ENCODE measurements at regions not wholly inside any gene's neighbourhood (a gene's known extent, or its start where the extent isn't known, plus 50 kb on each side); places are given as distances from the start of the nearest gene placed in this dataset.

DNA sequence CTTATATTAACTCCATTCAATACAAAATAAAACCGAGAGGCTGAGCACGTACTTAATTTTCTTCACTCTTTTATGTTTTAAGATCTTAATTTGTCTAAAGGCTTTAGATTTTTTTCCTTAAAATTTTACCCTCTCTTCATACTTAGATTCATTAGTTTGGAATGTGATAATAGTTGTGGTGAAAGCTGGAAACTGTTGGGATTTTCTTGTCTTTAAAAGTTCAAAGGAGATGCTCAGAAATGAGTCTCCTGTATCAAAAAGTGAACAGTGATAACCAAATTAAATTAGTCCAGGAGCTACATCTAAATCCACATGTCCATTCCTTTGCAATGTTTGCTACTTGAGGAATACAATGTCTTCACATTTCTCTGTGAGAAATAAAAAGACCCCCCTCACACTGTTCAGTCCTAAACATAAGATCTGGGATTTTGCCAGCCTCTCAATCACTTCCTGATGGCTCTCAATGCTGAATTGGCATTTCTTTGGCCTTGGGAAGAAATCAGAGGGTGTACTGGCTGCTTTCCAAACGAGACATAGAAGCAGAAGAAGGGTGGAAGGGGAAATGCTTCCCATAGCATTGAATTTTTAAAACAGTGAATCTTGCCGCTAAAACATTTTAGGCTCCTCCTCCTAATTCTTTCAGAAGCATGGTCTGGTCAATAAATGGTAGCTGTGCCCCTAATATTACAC lies 245.0 kb downstream of the SHOX2 start:
- Histone ChIP-seq H3K9me3 (ENCODE audit: control insufficient read depth, low read length) (no peaks in the 10 kb centered on the region), H3K4me2 (ENCODE audit: low read length, poor library complexity, severe bottlenecking) (no peak overlapping the region), H3K23ac (ENCODE audit: low read length in 2 of 2) (no peak overlapping the region), H3K4ac (ENCODE audit: low read depth in 1 of 2, low read length in 2 of 2) (no peak overlapping the region), H3K4me1 (ENCODE audit: control insufficient read depth, insufficient read depth, low read depth, low read length) (no peaks in the 10 kb centered on the region), H3K9ac (ENCODE audit: low read length) (no peak overlapping the region), H3K18ac (ENCODE audit: low read depth in 1 of 2, low read length in 2 of 2) (no peak overlapping the region), H3K79me1 (replicated peaks; ENCODE audit: low read length, poor library complexity, severe bottlenecking) (no peaks in the 10 kb centered on the region), H2AFZ (ENCODE audit: low read depth, low read length) (no peak overlapping the region), H4K8ac (ENCODE audit: low read length) (no peak overlapping the region), H3K36me3 (ENCODE audit: control insufficient read depth in 1 of 2, insufficient read depth in 2 of 2, low read depth in 1 of 2, low read length in 2 of 2) (no peaks in the 10 kb centered on the region), H2BK120ac (ENCODE audit: low read depth, low read length) (no peak overlapping the region), H4K91ac (ENCODE audit: low read length) (no peak overlapping the region), H3K27ac (ENCODE audit: low read length, poor library complexity, severe bottlenecking) (no peak overlapping the region), H2AK5ac (ENCODE audit: low read length, severe bottlenecking) (no peak overlapping the region), H2BK5ac (ENCODE audit: low read depth, low read length, poor library complexity, severe bottlenecking) (no peak overlapping the region), H3K4me3 (ENCODE audit: insufficient read depth in 1 of 2, low read depth in 1 of 2, low read length in 2 of 2) (no peak overlapping the region), H2BK12ac (ENCODE audit: low read length in 2 of 2) (no peak overlapping the region), H3K27me3 (ENCODE audit: control insufficient read depth in 1 of 2, insufficient read depth in 1 of 2, low read length in 2 of 2) (no peaks in the 10 kb centered on the region), H2BK15ac (ENCODE audit: low read depth, poor library complexity, severe bottlenecking) (no peak overlapping the region), H3K14ac (ENCODE audit: low read length in 2 of 2) (no peak overlapping the region)
- no peak for DNase-seq
- 26% methylated on average over 2 of the region's 4 CpGs for WGBS

DNA sequence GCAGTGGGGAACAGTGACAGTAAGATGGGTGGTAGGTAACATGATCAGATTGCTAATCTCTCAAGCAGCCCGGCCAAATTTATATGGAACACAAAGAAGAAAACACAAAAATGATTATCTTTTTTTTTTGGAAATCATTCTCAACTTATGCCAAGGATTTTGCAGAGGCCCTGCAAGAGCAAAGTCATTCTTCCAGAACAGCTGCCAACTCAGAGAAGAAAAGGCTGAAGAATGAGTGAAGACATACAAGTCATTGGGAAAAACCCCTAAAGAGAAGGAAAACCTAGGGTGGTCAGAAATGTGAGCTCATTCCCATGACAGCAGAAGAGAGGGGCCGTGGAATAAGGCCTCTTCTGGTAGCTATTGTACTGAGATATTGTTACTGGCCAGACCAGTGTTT lies 246.7 kb downstream of the SHOX2 start:
- Histone ChIP-seq H2BK15ac (ENCODE audit: low read depth, poor library complexity, severe bottlenecking) (no peak overlapping the region), H4K91ac (ENCODE audit: low read length) (no peak overlapping the region), H3K36me3 (ENCODE audit: control insufficient read depth in 1 of 2, insufficient read depth in 2 of 2, low read depth in 1 of 2, low read length in 2 of 2) (no peaks in the 10 kb centered on the region), H3K4me2 (ENCODE audit: low read length, poor library complexity, severe bottlenecking) (no peak overlapping the region), H3K4ac (ENCODE audit: low read depth in 1 of 2, low read length in 2 of 2) (no peak overlapping the region), H3K18ac (ENCODE audit: low read depth in 1 of 2, low read length in 2 of 2) (no peak overlapping the region), H2BK12ac (ENCODE audit: low read length in 2 of 2) (no peak overlapping the region), H3K4me3 (ENCODE audit: insufficient read depth in 1 of 2, low read depth in 1 of 2, low read length in 2 of 2) (no peak overlapping the region), H2BK5ac (ENCODE audit: low read depth, low read length, poor library complexity, severe bottlenecking) (no peak overlapping the region), H2BK120ac (ENCODE audit: low read depth, low read length) (no peak overlapping the region), H3K4me1 (ENCODE audit: control insufficient read depth, insufficient read depth, low read depth, low read length) (no peaks in the 10 kb centered on the region), H2AK5ac (ENCODE audit: low read length, severe bottlenecking) (no peak overlapping the region), H3K9me3 (ENCODE audit: control insufficient read depth, low read length) (no peaks in the 10 kb centered on the region), H4K8ac (ENCODE audit: low read length) (no peak overlapping the region), H3K79me1 (replicated peaks; ENCODE audit: low read length, poor library complexity, severe bottlenecking) (no peaks in the 10 kb centered on the region), H3K9ac (ENCODE audit: low read length) (no peak overlapping the region), H3K27ac (ENCODE audit: low read length, poor library complexity, severe bottlenecking) (no peak overlapping the region), H2AFZ (ENCODE audit: low read depth, low read length) (no peak overlapping the region), H3K27me3 (ENCODE audit: control insufficient read depth in 1 of 2, insufficient read depth in 1 of 2, low read length in 2 of 2) (no peaks in the 10 kb centered on the region), H3K14ac (ENCODE audit: low read length in 2 of 2) (no peak overlapping the region), H3K23ac (ENCODE audit: low read length in 2 of 2) (no peak overlapping the region)
- no peak for DNase-seq
- WGBS = 45% methylated on average over 2 of the region's 2 CpGs

DNA sequence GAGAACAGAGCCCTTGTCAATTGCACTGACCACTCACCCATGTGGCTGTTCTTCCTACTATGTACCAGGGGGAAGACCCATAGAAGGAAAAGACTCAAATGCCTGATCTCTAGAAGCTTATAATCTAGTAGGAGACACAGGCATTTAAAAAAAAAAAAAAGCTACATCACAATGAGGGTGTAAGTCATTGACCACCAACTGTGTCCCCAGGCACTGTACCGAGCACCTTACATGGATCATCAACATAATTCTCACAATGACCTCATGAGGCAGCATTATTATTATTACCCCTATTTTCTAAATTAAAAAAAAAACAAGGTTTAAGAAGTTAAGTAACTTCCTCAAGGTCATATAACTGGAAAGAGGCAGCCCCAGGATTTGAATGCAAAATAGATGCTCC lies 247.4 kb downstream of the SHOX2 start:
- Histone ChIP-seq H3K4me3 (ENCODE audit: insufficient read depth in 1 of 2, low read depth in 1 of 2, low read length in 2 of 2) (no peak overlapping the region), H3K18ac (ENCODE audit: low read depth in 1 of 2, low read length in 2 of 2) (no peak overlapping the region), H2BK12ac (ENCODE audit: low read length in 2 of 2) (no peak overlapping the region), H2AK5ac (ENCODE audit: low read length, severe bottlenecking) (no peak overlapping the region), H4K8ac (ENCODE audit: low read length) (no peak overlapping the region), H3K14ac (ENCODE audit: low read length in 2 of 2) (no peak overlapping the region), H3K4me2 (ENCODE audit: low read length, poor library complexity, severe bottlenecking) (no peak overlapping the region), H3K9ac (ENCODE audit: low read length) (no peak overlapping the region), H3K79me1 (replicated peaks; ENCODE audit: low read length, poor library complexity, severe bottlenecking) (no peaks in the 10 kb centered on the region), H3K9me3 (ENCODE audit: control insufficient read depth, low read length) (no peaks in the 10 kb centered on the region), H3K27me3 (ENCODE audit: control insufficient read depth in 1 of 2, insufficient read depth in 1 of 2, low read length in 2 of 2) (no peaks in the 10 kb centered on the region), H3K4me1 (ENCODE audit: control insufficient read depth, insufficient read depth, low read depth, low read length) (no peaks in the 10 kb centered on the region), H3K4ac (ENCODE audit: low read depth in 1 of 2, low read length in 2 of 2) (no peak overlapping the region), H4K91ac (ENCODE audit: low read length) (no peak overlapping the region), H3K36me3 (ENCODE audit: control insufficient read depth in 1 of 2, insufficient read depth in 2 of 2, low read depth in 1 of 2, low read length in 2 of 2) (no peaks in the 10 kb centered on the region), H3K23ac (ENCODE audit: low read length in 2 of 2) (no peak overlapping the region), H2BK5ac (ENCODE audit: low read depth, low read length, poor library complexity, severe bottlenecking) (no peak overlapping the region), H2BK15ac (ENCODE audit: low read depth, poor library complexity, severe bottlenecking) (no peak overlapping the region), H2AFZ (ENCODE audit: low read depth, low read length) (no peak overlapping the region), H2BK120ac (ENCODE audit: low read depth, low read length) (no peak overlapping the region), H3K27ac (ENCODE audit: low read length, poor library complexity, severe bottlenecking) (no peak overlapping the region)
- no CpG with 5 or more reads among the region's 1 CpG for WGBS
- no peak for DNase-seq

DNA sequence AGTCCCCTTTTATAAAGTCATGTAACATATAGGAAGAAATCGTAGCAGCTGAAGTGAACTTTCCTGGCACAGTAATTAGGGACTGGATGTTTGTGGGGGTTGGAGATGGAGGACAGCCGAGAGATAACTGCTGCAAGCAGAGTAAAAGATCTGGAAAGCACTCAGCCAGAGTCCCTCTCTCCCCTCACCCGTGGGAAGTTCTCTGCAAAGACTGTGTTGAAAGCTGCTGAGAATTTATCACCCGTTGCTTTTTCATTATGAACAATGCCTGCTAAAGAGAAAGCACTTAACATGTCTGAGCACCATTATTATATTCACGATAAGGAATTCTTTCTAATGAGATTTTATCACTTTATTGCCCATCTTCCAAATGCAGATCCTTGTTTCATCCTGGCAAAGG lies 248.8 kb downstream of the SHOX2 start:
- no peak overlapping the region for H2BK120ac ChIP-seq (ENCODE audit: low read depth, low read length)
- H2BK5ac ChIP-seq (ENCODE audit: low read depth, low read length, poor library complexity, severe bottlenecking) = no peak overlapping the region
- H4K91ac ChIP-seq (ENCODE audit: low read length) = no peak overlapping the region
- H2BK12ac ChIP-seq (ENCODE audit: low read length in 2 of 2) = no peak overlapping the region
- no peak overlapping the region for H3K14ac ChIP-seq (ENCODE audit: low read length in 2 of 2)
- H3K4me3 ChIP-seq (ENCODE audit: insufficient read depth in 1 of 2, low read depth in 1 of 2, low read length in 2 of 2) = no peak overlapping the region
- peaks cover 10% of the 10 kb centered on the region for H3K9me3 ChIP-seq (ENCODE audit: control insufficient read depth, low read length)
- no peak for DNase-seq
- no peak overlapping the region for H3K9ac ChIP-seq (ENCODE audit: low read length)
- H3K4ac ChIP-seq (ENCODE audit: low read depth in 1 of 2, low read length in 2 of 2) = no peak overlapping the region
- H2AFZ ChIP-seq (ENCODE audit: low read depth, low read length) = no peak overlapping the region
- no peak overlapping the region for H2BK15ac ChIP-seq (ENCODE audit: low read depth, poor library complexity, severe bottlenecking)
- no peak overlapping the region for H2AK5ac ChIP-seq (ENCODE audit: low read length, severe bottlenecking)
- H3K4me2 ChIP-seq (ENCODE audit: low read length, poor library complexity, severe bottlenecking) = no peak overlapping the region
- no peaks in the 10 kb centered on the region for H3K4me1 ChIP-seq (ENCODE audit: control insufficient read depth, insufficient read depth, low read depth, low read length)
- no peaks in the 10 kb centered on the region for H3K79me1 ChIP-seq (replicated peaks; ENCODE audit: low read length, poor library complexity, severe bottlenecking)
- H3K27ac ChIP-seq (ENCODE audit: low read length, poor library complexity, severe bottlenecking) = no peak overlapping the region
- no peak overlapping the region for H3K23ac ChIP-seq (ENCODE audit: low read length in 2 of 2)
- H3K18ac ChIP-seq (ENCODE audit: low read depth in 1 of 2, low read length in 2 of 2) = no peak overlapping the region
- no peaks in the 10 kb centered on the region for H3K36me3 ChIP-seq (ENCODE audit: control insufficient read depth in 1 of 2, insufficient read depth in 2 of 2, low read depth in 1 of 2, low read length in 2 of 2)
- no peak overlapping the region for H4K8ac ChIP-seq (ENCODE audit: low read length)
- no peaks in the 10 kb centered on the region for H3K27me3 ChIP-seq (ENCODE audit: control insufficient read depth in 1 of 2, insufficient read depth in 1 of 2, low read length in 2 of 2)
- WGBS = 29% methylated on average over 3 of the region's 5 CpGs

Data from mesenchymal stem cell (in vitro differentiated cells and primary cell).